ENCODE measurements at regions not wholly inside any gene's neighbourhood (a gene's known extent, or its start where the extent isn't known, plus 50 kb on each side); places are given as distances from the start of the nearest gene placed in this dataset.

DNA sequence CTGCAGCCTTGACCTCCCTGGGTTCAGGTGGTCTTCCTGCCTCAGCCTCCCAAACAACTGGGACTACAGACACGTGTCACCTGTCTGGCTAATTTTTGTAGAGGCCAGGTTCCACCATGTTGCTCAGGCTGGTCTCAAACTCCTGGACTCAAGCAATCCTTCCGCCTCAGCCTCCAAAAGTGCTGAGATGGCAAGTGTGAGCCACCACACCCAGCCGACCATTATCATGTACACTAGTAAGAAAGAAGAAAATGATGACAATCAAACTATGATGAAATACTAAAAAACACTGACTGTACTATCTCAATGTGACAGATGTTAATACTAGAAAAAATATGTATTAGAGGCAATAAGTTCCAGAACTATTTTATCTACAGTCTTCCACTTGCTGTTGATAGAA lies 420.9 kb downstream of the TRIB2 start:
- H3K27ac ChIP-seq: no peak overlapping the region
- POLR2A ChIA-PET (ENCODE audit: low non-redundant PET): no interaction called here
- TF ChIP-seq, protein P1, sequence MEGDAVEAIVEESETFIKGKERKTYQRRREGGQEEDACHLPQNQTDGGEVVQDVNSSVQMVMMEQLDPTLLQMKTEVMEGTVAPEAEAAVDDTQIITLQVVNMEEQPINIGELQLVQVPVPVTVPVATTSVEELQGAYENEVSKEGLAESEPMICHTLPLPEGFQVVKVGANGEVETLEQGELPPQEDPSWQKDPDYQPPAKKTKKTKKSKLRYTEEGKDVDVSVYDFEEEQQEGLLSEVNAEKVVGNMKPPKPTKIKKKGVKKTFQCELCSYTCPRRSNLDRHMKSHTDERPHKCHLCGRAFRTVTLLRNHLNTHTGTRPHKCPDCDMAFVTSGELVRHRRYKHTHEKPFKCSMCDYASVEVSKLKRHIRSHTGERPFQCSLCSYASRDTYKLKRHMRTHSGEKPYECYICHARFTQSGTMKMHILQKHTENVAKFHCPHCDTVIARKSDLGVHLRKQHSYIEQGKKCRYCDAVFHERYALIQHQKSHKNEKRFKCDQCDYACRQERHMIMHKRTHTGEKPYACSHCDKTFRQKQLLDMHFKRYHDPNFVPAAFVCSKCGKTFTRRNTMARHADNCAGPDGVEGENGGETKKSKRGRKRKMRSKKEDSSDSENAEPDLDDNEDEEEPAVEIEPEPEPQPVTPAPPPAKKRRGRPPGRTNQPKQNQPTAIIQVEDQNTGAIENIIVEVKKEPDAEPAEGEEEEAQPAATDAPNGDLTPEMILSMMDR (conservative IDR thresholded peaks at IDR 0.05; ENCODE audit: low read depth): no peak
- no peak for DNase-seq (ENCODE audit: low spot score)
- CTCF ChIA-PET: no interaction called here

DNA sequence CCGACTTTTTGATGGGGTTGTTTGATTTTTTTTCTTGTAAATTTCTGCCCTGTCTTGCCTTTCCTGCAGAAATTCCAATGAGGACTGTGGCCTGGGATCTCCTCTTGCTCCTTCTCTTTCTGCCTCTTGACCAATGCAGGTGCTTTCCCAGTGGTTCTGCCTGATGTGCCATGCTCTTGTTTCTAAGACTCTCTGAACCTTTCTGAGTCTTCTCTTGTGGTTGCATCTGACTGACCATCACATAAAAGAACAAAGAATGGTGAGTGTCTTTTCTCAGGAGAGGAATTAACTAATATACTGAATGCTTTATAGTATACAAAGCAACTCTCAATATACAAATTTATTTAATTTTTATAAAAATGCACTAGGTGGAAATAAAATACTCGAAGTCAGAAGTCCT lies 424.6 kb downstream of the TRIB2 start:
- ChIA-PET CTCF (no interaction called here), POLR2A (ENCODE audit: low non-redundant PET) (no interaction called here)
- DNase-seq (ENCODE audit: low spot score): no peak
- no peak overlapping the region for H3K27ac ChIP-seq
- TF ChIP-seq, protein P1 (conservative IDR thresholded peaks at IDR 0.05; ENCODE audit: low read depth): no peak

DNA sequence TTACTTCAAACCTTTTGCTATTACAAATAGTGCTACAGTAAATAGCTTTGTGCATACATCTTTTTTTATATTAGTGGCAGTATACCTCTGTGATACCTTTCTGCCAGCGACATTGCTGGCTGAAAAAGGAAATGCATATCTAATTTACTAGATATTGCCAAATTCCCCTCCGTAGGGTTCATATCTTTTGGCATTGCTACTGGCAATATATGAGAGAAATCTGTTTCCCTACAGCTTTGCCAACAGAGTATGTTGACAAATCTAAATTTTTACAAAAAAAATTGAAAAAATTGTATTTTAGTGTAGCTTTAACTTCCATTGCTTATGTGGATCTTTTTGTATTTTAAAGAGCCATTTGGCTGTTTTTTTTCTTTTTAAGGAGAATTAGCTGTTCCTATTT lies 426.7 kb downstream of the TRIB2 start:
- ChIA-PET POLR2A (ENCODE audit: low non-redundant PET) (no interaction called here), CTCF (interaction anchor here (0.6 kb wide), 1 partner anchor 623 kb away, joined by 3 read pairs; no protein-coding TSS in a partner anchor)
- TF ChIP-seq, protein P1 (conservative IDR thresholded peaks at IDR 0.05; ENCODE audit: low read depth): no peak
- no peak overlapping the region for H3K27ac ChIP-seq
- no peak for DNase-seq (ENCODE audit: low spot score)

DNA sequence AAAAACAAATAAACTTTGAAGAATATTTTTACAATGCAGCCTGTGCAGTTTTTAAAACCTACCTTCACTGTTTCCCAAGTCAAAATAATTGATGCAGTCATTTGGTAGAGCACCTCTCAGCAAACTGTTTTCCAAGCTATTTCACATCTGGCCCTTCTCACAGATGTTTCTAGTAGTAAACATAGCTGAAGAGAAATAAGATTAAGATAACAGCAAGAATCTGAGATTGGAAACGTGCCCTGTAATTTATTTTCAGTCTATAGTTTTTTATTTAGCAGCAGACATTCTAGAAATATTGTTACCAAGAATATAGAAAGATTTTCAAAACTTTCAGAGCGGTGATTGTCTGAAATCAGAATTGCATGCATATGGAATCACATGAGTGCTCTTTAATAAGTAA lies 440.2 kb downstream of the TRIB2 start:
- CTCF ChIA-PET: no interaction called here
- TF ChIP-seq, protein P1 (conservative IDR thresholded peaks at IDR 0.05; ENCODE audit: low read depth): no peak
- no peak for DNase-seq (ENCODE audit: low spot score)
- POLR2A ChIA-PET (ENCODE audit: low non-redundant PET): no interaction called here
- no peak overlapping the region for H3K27ac ChIP-seq

DNA sequence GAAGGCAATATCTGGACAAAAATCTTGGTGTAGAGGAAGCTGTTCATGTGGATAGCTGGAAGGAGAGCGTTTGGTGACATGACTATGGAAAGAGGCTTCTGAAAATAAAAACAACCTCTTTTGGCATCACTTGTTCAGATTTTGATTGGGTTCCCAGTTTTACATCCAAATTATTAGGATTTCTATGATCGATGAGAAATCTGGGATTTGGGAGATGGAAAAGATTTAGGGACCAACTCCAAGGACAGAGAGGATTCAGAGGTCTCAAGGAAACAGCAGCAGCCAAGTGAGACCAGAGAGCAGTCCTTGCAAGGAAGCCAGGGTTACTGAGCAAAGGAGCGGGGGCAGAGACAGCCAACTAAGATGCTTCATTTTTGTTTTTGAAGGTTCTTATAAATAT lies 441.7 kb downstream of the TRIB2 start:
- POLR2A ChIA-PET (ENCODE audit: low non-redundant PET): no interaction called here

DNA sequence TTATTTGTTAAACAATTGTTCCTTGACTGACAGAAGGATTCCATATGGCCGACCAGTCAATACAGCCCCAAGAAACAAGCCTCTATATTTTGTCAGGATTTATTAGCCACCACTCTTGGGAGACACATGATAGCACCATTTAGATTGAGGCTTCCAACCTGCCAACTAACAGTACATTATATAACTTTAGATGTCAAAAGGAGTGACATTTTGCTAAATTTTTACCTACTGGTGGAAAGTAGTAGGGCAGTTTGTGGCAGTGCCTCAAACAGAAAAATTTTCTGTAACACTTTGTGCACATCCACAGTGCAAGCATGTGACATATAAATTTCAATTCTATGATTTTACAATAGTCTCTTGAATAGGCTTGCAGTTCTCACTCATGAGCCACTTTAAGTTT lies 464.0 kb downstream of the TRIB2 start:
- TF ChIP-seq, protein P1 (conservative IDR thresholded peaks at IDR 0.05; ENCODE audit: low read depth): no peak
- no peak overlapping the region for H3K27ac ChIP-seq
- no peak for DNase-seq (ENCODE audit: low spot score)
- POLR2A ChIA-PET (ENCODE audit: low non-redundant PET): no interaction called here
- CTCF ChIA-PET: no interaction called here

More for the DNA sequence above, 441.7 kb downstream of the TRIB2 start:
- DNase-seq (ENCODE audit: low spot score): no peak
- CTCF ChIA-PET: no interaction called here
- TF ChIP-seq, protein P1 (conservative IDR thresholded peaks at IDR 0.05; ENCODE audit: low read depth): no peak
- no peak overlapping the region for H3K27ac ChIP-seq

DNA sequence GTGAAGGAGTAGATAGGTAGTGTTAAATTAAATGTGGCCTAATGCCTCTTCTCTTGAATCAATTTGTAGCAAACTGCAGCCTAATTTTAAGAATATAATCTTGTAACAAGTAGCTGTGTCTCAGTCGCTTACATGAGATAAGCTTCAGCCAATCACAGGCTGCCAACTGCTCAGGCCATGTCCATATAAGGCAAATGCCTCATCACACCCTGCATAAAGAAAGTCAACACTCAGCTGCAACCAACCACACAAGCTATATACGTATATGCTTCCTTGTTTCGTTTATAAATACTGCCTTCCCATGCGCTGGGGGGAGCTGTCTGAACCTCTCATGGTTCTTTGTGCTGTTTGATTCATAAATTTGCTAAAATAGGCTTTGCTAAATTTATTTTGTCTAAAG lies 476.3 kb downstream of the TRIB2 start:
- no peak overlapping the region for H3K27ac ChIP-seq
- TF ChIP-seq, protein P1 (conservative IDR thresholded peaks at IDR 0.05; ENCODE audit: low read depth): no peak
- POLR2A ChIA-PET (ENCODE audit: low non-redundant PET): no interaction called here
- DNase-seq (ENCODE audit: low spot score): no peak
- CTCF ChIA-PET: no interaction called here

All from RWPE1 (cell line).